AG04449 (cell line): ENCODE measurements at regions not wholly inside any gene's neighbourhood (a gene's known extent, or its start where the extent isn't known, plus 50 kb on each side); places are given as distances from the start of the nearest gene placed in this dataset.

ENCODE experiments used
- CTCF ChIA-PET: fragments of 350-600 bp; formaldehyde crosslinking; extraction: SDS; loops from one replicate; lab custom pipeline; 2021; ENCODE audit warnings: antibody characterized with exemption; lab: Yijun Ruan, JAX
- POLR2A ChIA-PET: fragments of 400-600, 350-600 bp; formaldehyde crosslinking; extraction: SDS; loops from one replicate; lab custom pipeline; 2020; ENCODE audit warnings: antibody characterized with exemption, inconsistent platforms; lab: Yijun Ruan, JAX
- DNase-seq: peaks from one replicate; pipeline ENCODE4 v3.0.0-alpha.2; 2010; ENCODE audit warnings: low read depth, low spot score
- H3K4me3 ChIP-seq: 2 replicates; pipeline ENCODE4 v1.5.1; 2011; ENCODE audit warnings: low read depth, mild to moderate bottlenecking, control low read depth, low read length
- CTCF ChIP-seq: IDR thresholded peaks from one replicate; pipeline ENCODE4 v1.5.1; 2011; ENCODE audit warnings: mild to moderate bottlenecking, moderate library complexity, low read length, control low read depth, inconsistent platforms; ENCODE audit not compliant: insufficient read depth; ENCODE audit errors: missing control alignments

GRCh38 chr16:47781673-47782072 is 320.5 kb downstream of the PHKB start:
- CTCF ChIA-PET: no interaction called here

GRCh38 chr16:47780213-47780875 is 319.2 kb downstream of the PHKB start:
- no peak for DNase-seq
- H3K4me3 ChIP-seq: no peak overlapping the region
- ChIA-PET POLR2A (interaction anchor here (0.6 kb wide), 1 partner anchor 77 kb away, joined by 3 read pairs; no protein-coding TSS in a partner anchor), CTCF (interaction anchor here (1.0 kb wide), 1 partner anchor 275 kb away, joined by 3 read pairs; no protein-coding TSS in a partner anchor)
- no peak for TF ChIP-seq CTCF

More at GRCh38 chr16:47781673-47782072, 320.5 kb downstream of the PHKB start:
- POLR2A ChIA-PET: no interaction called here
- TF ChIP-seq CTCF: no peak
- H3K4me3 ChIP-seq: no peak overlapping the region
- no peak for DNase-seq

- TF ChIP-seq CTCF: no peak
- ChIA-PET POLR2A (interaction anchor here (1.2 kb wide), 1 partner anchor 47 kb away, joined by 4 read pairs; no protein-coding TSS in a partner anchor), CTCF (interaction anchor here (1.0 kb wide), 1 partner anchor 276 kb away, joined by 3 read pairs; no protein-coding TSS in a partner anchor)
- H3K4me3 ChIP-seq: peak overlapping the region; percentile 40
- DNase-seq: no peak
These were observed 318.3 kb downstream of the PHKB start for GRCh38 chr16:47779201-47780016.

- CTCF ChIA-PET: no interaction called here
- no peak overlapping the region for H3K4me3 ChIP-seq
- POLR2A ChIA-PET: no interaction called here
- DNase-seq: no peak
- TF ChIP-seq CTCF: no peak
These were observed 317.1 kb downstream of the PHKB start for GRCh38 chr16:47778106-47778801.

GRCh38 chr16:47777220-47777619 is 316.1 kb downstream of the PHKB start:
- no peak for TF ChIP-seq CTCF
- no peak for DNase-seq
- no peak overlapping the region for H3K4me3 ChIP-seq
- POLR2A ChIA-PET: no interaction called here
- CTCF ChIA-PET: no interaction called here
